Spinal cord (tissue), 9 donors: ENCODE measurements at regions not wholly inside any gene's neighbourhood (a gene's known extent, or its start where the extent isn't known, plus 50 kb on each side); places are given as distances from the start of the nearest gene placed in this dataset.
"Not testable (repeated sequence)": the region's sequence is repeated elsewhere in the genome, so short reads cannot be mapped to it uniquely, and the experiment has no call there.

Experiments
- DNase-seq, 6 donors: peaks; one replicate each; pipeline versions ENCODE4 v3.0.0 to v3.0.0-alpha.2; 2013 to 2015; ENCODE audit warnings: low spot score in 6 of 6, low read depth in 4 of 6
- H3K27ac ChIP-seq: one replicate; pipeline ENCODE4 v1.5.1; 2013; ENCODE audit warnings: low read depth, low read length, control low read depth
- H3K27me3 ChIP-seq: one replicate; pipeline ENCODE4 v1.6.1; 2013; ENCODE audit warnings: low read length; ENCODE audit not compliant: control insufficient read depth, insufficient read depth
- H3K36me3 ChIP-seq: one replicate; pipeline ENCODE4 v1.6.1; 2013; ENCODE audit warnings: low read length; ENCODE audit not compliant: control insufficient read depth, insufficient read depth
- H3K4me1 ChIP-seq: one replicate; pipeline ENCODE4 v1.6.1; 2013; ENCODE audit warnings: low read length; ENCODE audit not compliant: control insufficient read depth, insufficient read depth
- H3K4me3 ChIP-seq: one replicate; pipeline ENCODE4 v1.5.1; 2013; ENCODE audit warnings: low read depth, low read length, control low read depth
- H3K9me3 ChIP-seq: one replicate; pipeline ENCODE4 v1.6.1; 2013; ENCODE audit warnings: low read length; ENCODE audit not compliant: control insufficient read depth, insufficient read depth
- WGBS: methylation state at CpG from one replicate; pipeline ENCODE4 v1.1.5; 2013; ENCODE audit warnings: missing lambda C conversion rate; ENCODE audit not compliant: insufficient coverage; 5-methylcytosine and 5-hydroxymethylcytosine counted together
- donor health status: healthy.

- DNase-seq, H3K27me3 ChIP-seq, H3K4me3 ChIP-seq, H3K4me1 ChIP-seq, H3K9me3 ChIP-seq, H3K27ac ChIP-seq, H3K36me3 ChIP-seq: not testable (repeated sequence)
Measured at GRCh38 chr6:86759953-86760352, 177.4 kb upstream of the HTR1E start.

GRCh38 chr6:86756640-86757229 lies 180.6 kb upstream of the HTR1E start:
- Histone ChIP-seq H3K36me3 (no peaks in the 10 kb centered on the region), H3K27ac (no peak overlapping the region), H3K4me3 (no peak overlapping the region), H3K9me3 (peaks cover 4% of the 10 kb centered on the region), H3K4me1 (no peaks in the 10 kb centered on the region), H3K27me3 (no peaks in the 10 kb centered on the region)
- peak in 1 of 6 donors; percentile 6 for DNase-seq
- WGBS = no CpG with 5 or more reads among the region's 1 CpG

- no peaks in the 10 kb centered on the region for H3K4me1 ChIP-seq
- no CpG with 5 or more reads among the region's 1 CpG for WGBS
- H3K27me3 ChIP-seq = no peaks in the 10 kb centered on the region
- H3K36me3 ChIP-seq = no peaks in the 10 kb centered on the region
- H3K4me3 ChIP-seq = no peak overlapping the region
- H3K27ac ChIP-seq = no peak overlapping the region
- no peaks in the 10 kb centered on the region for H3K9me3 ChIP-seq
- no peak for DNase-seq
Measured at GRCh38 chr6:86744048-86744447, 193.3 kb upstream of the HTR1E start.

GRCh38 chr6:86738078-86738477 lies 199.2 kb upstream of the HTR1E start:
- Histone ChIP-seq H3K27ac (no peak overlapping the region), H3K4me3 (no peak overlapping the region), H3K9me3 (peaks cover 2% of the 10 kb centered on the region), H3K27me3 (no peaks in the 10 kb centered on the region), H3K36me3 (no peaks in the 10 kb centered on the region), H3K4me1 (no peaks in the 10 kb centered on the region)
- DNase-seq = no peak
- WGBS = 100% methylated on average over 1 of the region's 1 CpG

GRCh38 chr6:86731631-86732030 lies 205.7 kb upstream of the HTR1E start:
- not testable (repeated sequence) for H3K36me3 ChIP-seq, DNase-seq, H3K27me3 ChIP-seq, H3K9me3 ChIP-seq, H3K4me3 ChIP-seq, H3K27ac ChIP-seq, H3K4me1 ChIP-seq
- WGBS = 70% methylated on average over 2 of the region's 8 CpGs

- H3K4me1 ChIP-seq, H3K27me3 ChIP-seq, H3K27ac ChIP-seq, H3K9me3 ChIP-seq, H3K4me3 ChIP-seq, DNase-seq, H3K36me3 ChIP-seq: not testable (repeated sequence)
- 79% methylated on average over 2 of the region's 4 CpGs for WGBS
Measured at GRCh38 chr6:86730772-86731171, 206.6 kb upstream of the HTR1E start.

- no peak for DNase-seq
- no peaks in the 10 kb centered on the region for H3K27me3 ChIP-seq
- WGBS = no CpG with 5 or more reads among the region's 1 CpG
- no peak overlapping the region for H3K27ac ChIP-seq
- H3K4me3 ChIP-seq = no peak overlapping the region
- H3K4me1 ChIP-seq = no peaks in the 10 kb centered on the region
- no peaks in the 10 kb centered on the region for H3K36me3 ChIP-seq
- peaks cover 2% of the 10 kb centered on the region for H3K9me3 ChIP-seq
Measured at GRCh38 chr6:86730216-86730615, 207.1 kb upstream of the HTR1E start.

GRCh38 chr6:86728976-86729375 lies 208.4 kb upstream of the HTR1E start:
- H3K4me1 ChIP-seq = no peaks in the 10 kb centered on the region
- H3K9me3 ChIP-seq = peaks cover 2% of the 10 kb centered on the region
- no peak overlapping the region for H3K4me3 ChIP-seq
- WGBS = 20% methylated on average over 1 of the region's 2 CpGs
- H3K27me3 ChIP-seq = no peaks in the 10 kb centered on the region
- no peak for DNase-seq
- H3K27ac ChIP-seq = no peak overlapping the region
- H3K36me3 ChIP-seq = no peaks in the 10 kb centered on the region

- 70% methylated on average over 3 of the region's 4 CpGs for WGBS
Measured at GRCh38 chr6:86724695-86725094, 212.6 kb upstream of the HTR1E start.

GRCh38 chr6:86723729-86724128 lies 213.6 kb upstream of the HTR1E start:
- Histone ChIP-seq H3K27me3 (no peaks in the 10 kb centered on the region), H3K9me3 (peaks cover 2% of the 10 kb centered on the region), H3K4me1 (no peaks in the 10 kb centered on the region), H3K36me3 (no peaks in the 10 kb centered on the region), H3K4me3 (no peak overlapping the region), H3K27ac (no peak overlapping the region)
- no peak for DNase-seq
- 74% methylated on average over 3 of the region's 4 CpGs for WGBS

More at GRCh38 chr6:86724695-86725094, 212.6 kb upstream of the HTR1E start:
- H3K27me3 ChIP-seq = no peaks in the 10 kb centered on the region
- H3K9me3 ChIP-seq = peaks cover 2% of the 10 kb centered on the region
- no peaks in the 10 kb centered on the region for H3K36me3 ChIP-seq
- H3K27ac ChIP-seq = no peak overlapping the region
- no peaks in the 10 kb centered on the region for H3K4me1 ChIP-seq
- H3K4me3 ChIP-seq = no peak overlapping the region
- DNase-seq = no peak
